H7 (cell line): ENCODE measurements at regions not wholly inside any gene's neighbourhood (a gene's known extent, or its start where the extent isn't known, plus 50 kb on each side); places are given as distances from the start of the nearest gene placed in this dataset.
"Not testable (repeated sequence)": the region's sequence is repeated elsewhere in the genome, so short reads cannot be mapped to it uniquely, and the experiment has no call there.

Experiments used
- DNase-seq: peaks from one replicate; pipeline ENCODE4 v3.0.0; 2012
- H3K27me3 ChIP-seq: 2 replicates; pipeline ENCODE4 v1.6.0; 2011; ENCODE audit warnings: mild to moderate bottlenecking, low read length; ENCODE audit not compliant: control insufficient read depth, insufficient read depth
- H3K36me3 ChIP-seq: replicated peaks from 2 replicates; pipeline ENCODE4 v1.5.1; 2011; ENCODE audit warnings: low read length; ENCODE audit not compliant: control insufficient read depth, insufficient read depth
- H3K4me3 ChIP-seq: 2 replicates; pipeline ENCODE4 v1.5.1; 2011; ENCODE audit warnings: low read depth, mild to moderate bottlenecking, control low read depth, low read length, moderate library complexity; ENCODE audit not compliant: insufficient read depth

- no peak overlapping the region for H3K4me3 ChIP-seq
- DNase-seq = no peak
- H3K36me3 ChIP-seq = no peaks in the 10 kb centered on the region
- no peaks in the 10 kb centered on the region for H3K27me3 ChIP-seq
Observed at GRCh38 chr2:166766220-166766619, 122.1 kb upstream of the XIRP2 start.

- H3K27me3 ChIP-seq = no peaks in the 10 kb centered on the region
- no peak overlapping the region for H3K4me3 ChIP-seq
- DNase-seq = peak; percentile 1
- no peaks in the 10 kb centered on the region for H3K36me3 ChIP-seq
Observed at GRCh38 chr2:166765141-166765540, 123.1 kb upstream of the XIRP2 start.

DNA sequence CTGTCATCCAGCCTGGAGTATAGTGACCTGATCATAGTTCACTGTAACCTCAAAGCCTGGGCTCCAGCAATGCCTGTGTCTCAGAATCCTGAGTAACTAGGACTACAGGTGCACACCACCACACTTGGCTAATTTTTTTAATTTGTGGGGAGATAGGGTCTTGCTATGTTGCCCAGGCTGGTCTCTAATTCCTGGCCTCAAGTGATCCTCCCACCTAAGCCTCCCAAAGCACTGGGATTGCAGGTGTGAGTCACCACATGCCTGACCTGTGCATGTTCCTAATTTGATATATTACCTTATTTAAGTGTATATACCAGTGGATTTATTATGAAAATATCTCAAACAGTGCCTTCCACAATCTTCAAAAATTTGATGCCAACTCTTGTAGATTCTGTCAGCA lies 123.6 kb upstream of the XIRP2 start:
- DNase-seq = no peak
- H3K27me3 ChIP-seq = no peaks in the 10 kb centered on the region
- no peaks in the 10 kb centered on the region for H3K36me3 ChIP-seq
- H3K4me3 ChIP-seq = no peak overlapping the region

DNA sequence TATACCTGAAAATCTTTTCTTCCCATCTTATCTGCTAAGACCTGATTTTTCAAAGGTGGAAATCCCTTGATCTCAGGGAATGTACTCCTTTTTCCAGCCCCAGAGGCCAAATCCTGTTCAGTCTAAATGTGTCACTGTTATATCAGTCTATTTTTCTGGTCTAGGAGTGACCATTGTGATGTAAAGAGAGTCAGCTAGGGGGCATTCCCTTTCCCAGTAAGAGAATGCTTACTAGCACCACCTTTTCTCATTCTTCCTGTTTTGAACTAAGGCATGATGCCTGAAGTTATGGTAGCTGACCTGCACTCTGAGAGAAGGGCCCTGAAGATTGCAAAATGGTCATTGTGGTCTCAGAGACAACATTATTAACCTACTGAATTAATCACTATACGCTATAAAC lies 124.1 kb upstream of the XIRP2 start:
- Histone ChIP-seq H3K4me3 (no peak overlapping the region), H3K36me3 (no peaks in the 10 kb centered on the region), H3K27me3 (no peaks in the 10 kb centered on the region)
- peak; percentile 2 for DNase-seq

DNA sequence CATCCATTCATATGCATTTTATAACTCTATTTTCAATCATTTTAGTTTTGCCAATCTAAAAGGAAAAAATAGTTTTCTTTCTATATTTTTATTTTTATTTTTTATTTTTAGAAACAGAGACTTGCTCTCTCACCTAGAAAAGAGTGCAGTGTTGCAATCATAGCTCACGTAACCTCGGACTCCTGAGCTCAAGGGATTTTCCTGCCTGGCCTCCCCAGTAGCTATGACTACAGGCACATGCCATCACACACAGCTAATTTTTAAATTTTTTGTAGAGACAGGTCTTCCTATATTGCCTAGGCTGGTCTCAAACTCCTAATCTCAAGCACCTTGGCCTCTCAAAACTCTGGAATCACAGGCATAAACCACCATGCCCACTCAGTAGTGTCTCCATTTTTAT lies 125.5 kb upstream of the XIRP2 start:
- Histone ChIP-seq H3K27me3 (no peaks in the 10 kb centered on the region), H3K4me3 (no peak overlapping the region), H3K36me3 (no peaks in the 10 kb centered on the region)
- no peak for DNase-seq

GRCh38 chr2:166758956-166759355 lies 129.3 kb upstream of the XIRP2 start:
- H3K36me3 ChIP-seq = no peaks in the 10 kb centered on the region
- no peaks in the 10 kb centered on the region for H3K27me3 ChIP-seq
- no peak for DNase-seq
- H3K4me3 ChIP-seq = no peak overlapping the region

DNA sequence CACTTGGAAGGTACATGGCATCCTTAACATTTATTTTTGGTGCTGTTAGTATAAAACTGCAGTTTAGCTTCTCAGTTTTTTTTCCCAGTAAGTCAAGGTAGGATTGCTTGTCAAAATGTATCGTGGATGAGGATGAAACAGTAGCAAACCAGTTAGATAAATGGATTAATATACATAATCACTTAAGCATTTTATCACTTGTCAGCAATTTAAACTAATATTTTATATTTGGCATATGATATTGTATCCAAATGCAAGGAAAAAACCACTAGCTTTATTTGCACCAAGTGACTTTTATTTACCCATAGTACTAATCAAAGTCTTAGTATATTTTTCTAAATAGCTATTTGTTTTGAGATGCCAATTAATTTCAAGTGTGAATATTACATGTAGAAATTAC lies 137.7 kb upstream of the XIRP2 start:
- no peaks in the 10 kb centered on the region for H3K36me3 ChIP-seq
- H3K27me3 ChIP-seq = no peaks in the 10 kb centered on the region
- no peak for DNase-seq
- no peak overlapping the region for H3K4me3 ChIP-seq

- DNase-seq, H3K4me3 ChIP-seq, H3K36me3 ChIP-seq, H3K27me3 ChIP-seq: not testable (repeated sequence)
Observed at GRCh38 chr2:166744117-166744516, 144.2 kb upstream of the XIRP2 start.

DNA sequence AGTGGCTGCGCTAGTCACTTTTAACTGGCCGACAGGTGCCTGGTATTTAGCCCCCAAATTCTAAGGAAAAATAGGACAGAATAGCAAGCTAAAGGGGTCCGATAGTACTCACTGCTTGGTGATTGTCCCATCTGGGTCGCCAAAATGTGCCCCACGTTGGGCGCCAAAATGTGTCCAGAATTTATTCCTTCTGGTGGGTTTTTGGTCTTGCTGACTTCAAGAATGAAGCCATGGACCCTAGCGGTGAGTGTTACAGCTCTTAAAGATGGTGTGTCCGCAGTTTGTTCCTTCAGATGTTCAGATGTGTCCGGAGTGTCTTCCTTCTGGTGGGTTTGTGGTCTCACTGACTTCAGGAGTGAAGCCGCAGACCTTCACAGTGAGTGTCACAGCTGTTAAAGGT lies 144.8 kb upstream of the XIRP2 start:
- H3K4me3 ChIP-seq, H3K36me3 ChIP-seq, H3K27me3 ChIP-seq, DNase-seq: not testable (repeated sequence)

GRCh38 chr2:166727095-166727494 lies 161.2 kb upstream of the XIRP2 start:
- Histone ChIP-seq H3K27me3 (no peaks in the 10 kb centered on the region), H3K4me3 (no peak overlapping the region), H3K36me3 (no peaks in the 10 kb centered on the region)
- DNase-seq = no peak

GRCh38 chr2:166725927-166726924 lies 162.1 kb upstream of the XIRP2 start:
- Histone ChIP-seq H3K36me3 (no peaks in the 10 kb centered on the region), H3K27me3 (no peaks in the 10 kb centered on the region), H3K4me3 (no peak overlapping the region)
- no peak for DNase-seq

- DNase-seq = no peak
- H3K27me3 ChIP-seq = no peaks in the 10 kb centered on the region
- no peaks in the 10 kb centered on the region for H3K36me3 ChIP-seq
- H3K4me3 ChIP-seq = no peak overlapping the region
Observed at GRCh38 chr2:166716968-166717367, 171.3 kb upstream of the XIRP2 start.

- Histone ChIP-seq H3K27me3 (no peaks in the 10 kb centered on the region), H3K36me3 (no peaks in the 10 kb centered on the region), H3K4me3 (no peak overlapping the region)
- DNase-seq = no peak
Observed at GRCh38 chr2:166700079-166700478, 188.2 kb upstream of the XIRP2 start.

GRCh38 chr2:166695154-166695553 lies 193.1 kb upstream of the XIRP2 start:
- H3K36me3 ChIP-seq = no peaks in the 10 kb centered on the region
- no peak for DNase-seq
- H3K27me3 ChIP-seq = no peaks in the 10 kb centered on the region
- no peak overlapping the region for H3K4me3 ChIP-seq

DNA sequence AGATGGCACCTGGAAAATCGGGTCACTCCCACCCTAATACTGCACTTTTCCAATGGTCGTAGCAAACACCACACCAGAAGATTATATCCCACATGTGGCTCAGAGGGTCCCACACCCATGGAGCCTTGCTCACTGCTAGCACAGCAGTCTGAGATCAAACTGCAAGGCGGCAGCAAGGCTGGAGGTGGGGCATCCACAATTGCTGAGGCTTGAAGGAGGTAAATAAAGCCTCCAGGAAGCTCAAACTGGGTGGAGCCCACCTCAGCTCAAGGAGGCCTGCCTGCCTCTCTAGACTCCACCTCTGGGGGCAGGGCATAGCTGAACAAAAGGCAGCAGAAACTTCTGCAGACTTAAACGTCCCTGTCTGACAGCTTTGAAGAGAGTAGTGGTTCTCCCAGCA lies 192.0 kb upstream of the SCN7A start:
- not testable (repeated sequence) for H3K4me3 ChIP-seq, H3K36me3 ChIP-seq, H3K27me3 ChIP-seq, DNase-seq
